Endothelial cell of umbilical vein (primary cell): ENCODE measurements at regions not wholly inside any gene's neighbourhood (a gene's known extent, or its start where the extent isn't known, plus 50 kb on each side); places are given as distances from the start of the nearest gene placed in this dataset.

Experiments
- CTCF ChIP-seq, 2 donors: IDR thresholded peaks; 1 replicate in 1 of 2; 2 replicates in 1 of 2; pipeline ENCODE4 v1.5.1; 2011; ENCODE audit warnings: low read length in 2 of 2, mild to moderate bottlenecking in 2 of 2, moderate library complexity in 2 of 2, control low read depth in 1 of 2, inconsistent platforms in 1 of 2, low read depth in 1 of 2; ENCODE audit not compliant: insufficient read depth in 1 of 2; ENCODE audit errors: extremely low read depth in 1 of 2
- EZH2 ChIP-seq: IDR thresholded peaks from 2 replicates; pipeline ENCODE4 v1.6.1; 2012; ENCODE audit warnings: borderline replicate concordance, low read depth, mild to moderate bottlenecking, moderate library complexity, low read length, inconsistent platforms; ENCODE audit not compliant: severe bottlenecking
- FOS ChIP-seq: IDR thresholded peaks from 2 replicates; pipeline ENCODE4 v1.6.1; 2011; ENCODE audit warnings: mild to moderate bottlenecking, low read length, moderate library complexity, borderline replicate concordance; ENCODE audit not compliant: insufficient read depth
- GATA2 ChIP-seq: IDR thresholded peaks from 2 replicates; pipeline ENCODE4 v1.7.0; 2011; ENCODE audit warnings: low read depth, mild to moderate bottlenecking, moderate library complexity, mixed read lengths, low read length; ENCODE audit not compliant: insufficient read length, insufficient read depth
- MYC ChIP-seq: IDR thresholded peaks from one replicate; pipeline ENCODE4 v1.6.1; 2011; ENCODE audit warnings: mild to moderate bottlenecking, low read depth, low read length
- POLR2A ChIP-seq: IDR thresholded peaks from 2 replicates; pipeline ENCODE4 v1.6.1; 2012; ENCODE audit warnings: low read depth, mild to moderate bottlenecking, control low read depth, low read length
- POLR2AphosphoS5 ChIP-seq: IDR thresholded peaks from 2 replicates; pipeline ENCODE4 v1.6.1; 2012; ENCODE audit warnings: low read depth, mild to moderate bottlenecking, control low read depth, low read length, moderate library complexity; ENCODE audit not compliant: insufficient read depth

GRCh38 chr6:78629836-78630235 is 237.5 kb upstream of the IRAK1BP1 start:
- TF ChIP-seq CTCF (IDR thresholded peaks at IDR 0.05; ENCODE audit: extremely low read depth in 1 of 2, insufficient read depth in 1 of 2, low read depth in 1 of 2, low read length in 2 of 2) (no peak), POLR2A (no peak), POLR2AphosphoS5 (no peak), MYC (no peak), EZH2 (no peak), GATA2 (no peak), FOS (no peak)
